GM12865 (cell line): ENCODE measurements at regions not wholly inside any gene's neighbourhood (a gene's known extent, or its start where the extent isn't known, plus 50 kb on each side); places are given as distances from the start of the nearest gene placed in this dataset.

Experiments used
- DNase-seq: peaks from one replicate; pipeline ENCODE4 v3.0.0; 2010; ENCODE audit warnings: low read depth
- H3K4me3 ChIP-seq: 2 replicates; pipeline ENCODE4 v1.5.1; 2011; ENCODE audit warnings: mild to moderate bottlenecking, low read depth, low read length, control low read depth
- CTCF ChIP-seq: IDR thresholded peaks from 2 replicates; pipeline ENCODE4 v1.5.1; 2011; ENCODE audit warnings: low read length, control low read depth, low read depth, inconsistent platforms; ENCODE audit not compliant: insufficient read depth; ENCODE audit errors: missing control alignments

DNA sequence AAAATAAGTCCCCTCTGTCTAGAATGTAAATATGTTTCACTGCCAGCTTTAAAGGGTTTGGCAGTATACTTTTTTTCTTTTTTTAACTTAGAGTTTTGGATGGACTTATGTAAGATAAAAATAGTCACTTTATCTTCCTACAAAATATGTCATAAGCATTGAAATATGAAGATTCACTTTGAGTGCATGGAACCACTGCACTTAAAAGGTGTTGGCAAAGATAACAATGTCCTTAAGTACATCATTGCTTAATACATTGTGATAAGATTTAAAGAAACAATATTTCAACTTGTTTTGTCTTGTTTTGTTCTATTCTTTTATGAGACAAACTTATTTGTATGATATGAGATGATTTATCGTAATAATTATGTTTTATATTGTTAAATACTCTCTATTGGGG, 66.3 kb upstream of the NAALADL2 start:
- no peak for TF ChIP-seq CTCF
- DNase-seq, result no peak
- H3K4me3 ChIP-seq, result no peak overlapping the region
